GM12864 (cell line): ENCODE measurements at regions not wholly inside any gene's neighbourhood (a gene's known extent, or its start where the extent isn't known, plus 50 kb on each side); places are given as distances from the start of the nearest gene placed in this dataset.

ENCODE experiments used
- DNase-seq: peaks from one replicate; pipeline ENCODE4 v3.0.0-alpha.2; 2011; ENCODE audit warnings: low read depth
- H3K4me3 ChIP-seq: 2 replicates; pipeline ENCODE4 v1.5.1; 2011; ENCODE audit warnings: mild to moderate bottlenecking, low read depth, low read length, control low read depth
- CTCF ChIP-seq: IDR thresholded peaks from 2 replicates; pipeline ENCODE4 v1.5.1; 2011; ENCODE audit warnings: low read depth, mild to moderate bottlenecking, moderate library complexity, low read length, control low read depth, inconsistent platforms; ENCODE audit errors: missing control alignments

- no peak overlapping the region for H3K4me3 ChIP-seq
- TF ChIP-seq CTCF, result no peak
- no peak for DNase-seq
Measured at GRCh38 chr4:106422766-106423165, 54.2 kb upstream of the GIMD1 start.

GRCh38 chr4:106421441-106422296, 53.1 kb upstream of the GIMD1 start:
- no peak overlapping the region for H3K4me3 ChIP-seq
- DNase-seq, result no peak
- TF ChIP-seq CTCF, result no peak

- no peak for DNase-seq
Measured at GRCh38 chr4:106418444-106418843, 49.9 kb upstream of the GIMD1 start.

More at GRCh38 chr4:106418444-106418843, 49.9 kb upstream of the GIMD1 start:
- TF ChIP-seq CTCF, result no peak
- H3K4me3 ChIP-seq, result no peak overlapping the region
